Mucosa of stomach (tissue), 1 donor: ENCODE measurements at regions not wholly inside any gene's neighbourhood (a gene's known extent, or its start where the extent isn't known, plus 50 kb on each side); places are given as distances from the start of the nearest gene placed in this dataset.
"Not testable (repeated sequence)": the region's sequence is repeated elsewhere in the genome, so short reads cannot be mapped to it uniquely, and the experiment has no call there.

ENCODE experiments used
- H3K27me3 ChIP-seq: one replicate; pipeline ENCODE4 v1.7.0; 2013; ENCODE audit warnings: mild to moderate bottlenecking, low read length; ENCODE audit not compliant: control insufficient read depth, insufficient read depth
- H3K36me3 ChIP-seq: one replicate; pipeline ENCODE4 v1.7.0; 2013; ENCODE audit warnings: low read length; ENCODE audit not compliant: control insufficient read depth, insufficient read depth
- H3K4me1 ChIP-seq: one replicate; pipeline ENCODE4 v1.7.0; 2013; ENCODE audit warnings: mild to moderate bottlenecking, low read length; ENCODE audit not compliant: control insufficient read depth, insufficient read depth
- H3K4me3 ChIP-seq: one replicate; pipeline ENCODE4 v1.7.0; 2013; ENCODE audit warnings: low read length
- H3K9ac ChIP-seq: one replicate; pipeline ENCODE4 v1.7.0; 2013; ENCODE audit warnings: mild to moderate bottlenecking, low read length, moderate library complexity
- H3K9me3 ChIP-seq: one replicate; pipeline ENCODE4 v1.7.0; 2013; ENCODE audit warnings: mild to moderate bottlenecking, low read length, moderate library complexity; ENCODE audit not compliant: control insufficient read depth
- donor health status: Pancreatic carcinoma.

DNA sequence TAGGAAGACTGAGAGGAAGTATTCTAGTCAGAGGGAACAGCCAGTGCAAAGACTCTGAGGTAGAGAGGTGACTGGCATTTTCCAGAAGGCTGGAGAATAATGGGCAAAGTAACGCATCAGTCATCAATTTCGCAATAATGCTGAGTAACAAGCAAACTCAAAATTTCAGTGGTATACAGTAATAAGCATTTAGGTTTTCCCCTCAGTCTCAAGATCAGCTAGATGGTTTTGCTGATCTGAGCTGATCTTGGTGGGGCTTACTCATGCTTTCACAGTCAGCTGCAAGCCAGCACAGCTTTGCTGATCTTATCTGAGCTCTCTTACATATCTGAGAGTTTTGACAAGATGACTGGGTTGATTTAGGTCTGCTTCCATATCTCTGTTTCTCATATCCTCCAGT is 108.7 kb downstream of the TSEN15 start:
- Histone ChIP-seq H3K4me3 (no peak overlapping the region), H3K4me1 (no peaks in the 10 kb centered on the region), H3K27me3 (no peaks in the 10 kb centered on the region), H3K9ac (no peak overlapping the region), H3K36me3 (no peaks in the 10 kb centered on the region), H3K9me3 (no peaks in the 10 kb centered on the region)

DNA sequence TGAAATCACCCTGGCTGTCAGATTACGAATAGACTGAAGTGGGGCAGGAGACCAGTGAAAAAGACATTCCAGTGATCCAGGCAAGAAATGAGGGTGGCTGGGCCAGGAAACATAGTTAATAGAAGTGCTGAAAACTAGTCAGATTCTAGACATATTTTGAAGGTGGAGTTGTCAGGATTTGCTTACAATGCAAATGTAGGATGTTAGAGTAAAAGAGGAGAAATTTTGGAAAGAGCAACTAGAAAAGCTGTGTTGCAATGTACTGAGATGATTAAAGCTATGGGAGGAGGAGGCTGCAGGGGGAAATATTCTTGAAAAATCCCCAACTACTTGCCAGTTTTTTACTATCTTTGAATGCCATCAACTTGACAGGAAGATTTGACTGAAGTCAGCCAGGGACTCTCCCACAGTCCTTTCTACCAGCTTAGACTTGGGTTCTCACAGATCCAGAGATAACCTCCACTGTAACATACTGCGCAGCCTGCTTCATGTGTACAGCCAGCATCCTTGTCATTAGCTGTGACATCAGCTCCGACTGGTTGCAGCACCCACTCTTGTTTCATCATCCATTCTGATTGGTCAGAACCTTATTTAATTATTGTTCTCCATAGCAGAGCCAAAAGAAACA is 109.7 kb downstream of the TSEN15 start:
- Histone ChIP-seq H3K36me3 (no peaks in the 10 kb centered on the region), H3K4me3 (no peak overlapping the region), H3K27me3 (no peaks in the 10 kb centered on the region), H3K4me1 (no peaks in the 10 kb centered on the region), H3K9ac (no peak overlapping the region), H3K9me3 (no peaks in the 10 kb centered on the region)

DNA sequence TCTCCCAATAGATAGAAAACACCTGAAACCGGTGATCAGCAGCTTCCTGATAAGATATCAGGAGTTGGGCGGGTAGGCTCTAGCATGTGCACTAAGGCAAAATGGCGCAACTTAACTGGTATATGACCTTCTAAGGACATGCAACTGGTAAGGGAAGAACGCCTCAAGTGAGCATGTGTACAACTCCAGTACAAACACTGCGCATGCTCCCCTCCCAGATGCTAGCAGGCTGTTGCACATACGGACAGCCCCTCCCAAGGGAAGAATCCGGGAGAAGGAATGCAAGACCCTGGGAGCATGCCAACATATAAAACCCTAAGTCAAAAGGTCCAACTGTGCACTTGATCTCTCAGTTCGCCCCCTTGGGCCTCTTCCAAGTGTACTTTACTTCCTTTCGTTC is 110.8 kb downstream of the TSEN15 start:
- Histone ChIP-seq H3K4me3 (no peak overlapping the region), H3K9ac (no peak overlapping the region), H3K36me3 (no peaks in the 10 kb centered on the region), H3K27me3 (no peaks in the 10 kb centered on the region), H3K4me1 (no peaks in the 10 kb centered on the region), H3K9me3 (no peaks in the 10 kb centered on the region)

DNA sequence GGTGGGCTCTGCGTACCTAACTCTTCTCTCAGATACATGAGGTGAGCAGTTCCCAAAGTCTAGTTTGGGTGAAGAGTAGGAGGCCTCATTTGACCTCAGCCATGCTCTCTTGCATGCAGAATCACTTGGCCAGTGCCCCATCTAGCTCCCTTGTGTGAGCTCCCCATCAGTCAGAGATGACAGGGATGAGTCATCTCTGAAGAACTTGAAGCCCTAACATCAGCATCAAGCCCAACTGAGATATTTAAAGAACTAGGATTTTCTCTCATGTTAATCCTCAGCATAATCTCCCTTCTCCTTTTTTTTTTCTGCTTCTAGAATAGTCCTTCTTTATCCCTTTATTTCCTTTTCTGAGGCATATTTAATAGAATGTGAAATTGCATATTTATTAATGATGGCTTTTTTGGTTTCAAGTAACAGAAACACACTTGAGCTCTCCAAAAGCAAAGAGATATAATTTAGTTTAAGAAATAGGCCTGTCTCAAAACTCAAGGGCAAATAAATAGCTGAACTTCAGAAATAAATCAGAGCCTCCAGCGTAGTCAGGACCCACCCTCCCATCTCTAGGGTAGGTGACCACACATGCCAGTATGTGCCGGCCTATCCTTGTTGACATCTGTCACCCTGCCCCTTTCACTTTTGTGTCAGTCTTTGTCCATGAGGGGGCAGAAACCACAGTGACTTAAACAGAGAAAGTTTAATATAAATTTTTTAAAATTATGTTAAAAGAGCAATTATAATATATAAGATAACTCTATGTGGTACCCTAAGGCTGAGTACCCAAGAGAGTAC is 112.3 kb downstream of the TSEN15 start:
- Histone ChIP-seq H3K9me3 (no peaks in the 10 kb centered on the region), H3K36me3 (no peaks in the 10 kb centered on the region), H3K4me1 (no peaks in the 10 kb centered on the region), H3K27me3 (no peaks in the 10 kb centered on the region), H3K9ac (no peak overlapping the region), H3K4me3 (no peak overlapping the region)

DNA sequence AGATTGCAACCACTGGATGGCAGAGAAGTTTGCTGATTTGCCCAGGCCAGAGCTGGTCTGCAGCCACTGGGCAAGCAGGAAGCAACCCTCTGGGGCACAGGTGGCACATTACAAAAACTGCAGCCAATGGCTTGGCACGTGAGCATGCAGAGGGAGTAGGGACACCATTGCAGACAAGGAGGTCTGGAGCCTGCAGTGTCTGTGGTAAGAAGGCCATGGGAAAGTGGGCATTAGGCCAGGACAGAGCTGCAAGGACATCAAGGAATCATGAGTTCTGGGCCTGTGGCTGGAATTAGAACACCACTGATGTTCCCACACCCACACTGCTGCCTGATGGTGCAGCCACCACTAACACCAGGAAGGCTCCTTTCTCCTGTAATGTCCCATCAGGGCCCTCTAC is 113.0 kb downstream of the TSEN15 start:
- H3K36me3 ChIP-seq: no peaks in the 10 kb centered on the region

DNA sequence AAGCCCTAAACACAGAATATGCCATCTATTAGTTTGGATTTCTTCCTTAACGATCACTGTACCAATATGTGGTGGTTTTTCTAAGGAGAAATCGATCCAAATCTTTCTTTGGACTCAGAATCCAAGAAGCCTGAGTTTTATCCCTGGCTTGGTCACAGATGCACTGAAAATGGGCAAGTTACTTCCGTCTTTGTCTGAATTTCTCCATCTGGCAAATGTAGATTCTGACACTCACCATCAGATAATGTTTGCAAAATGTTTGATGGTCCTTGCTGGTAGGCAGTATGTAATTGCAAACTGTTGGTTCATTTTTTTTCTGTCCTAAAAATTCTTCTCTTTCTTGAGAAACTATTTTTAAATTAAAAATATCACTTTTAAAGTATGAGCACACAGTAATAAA is 115.0 kb downstream of the TSEN15 start:
- Histone ChIP-seq H3K27me3 (no peaks in the 10 kb centered on the region), H3K4me1 (no peaks in the 10 kb centered on the region), H3K9me3 (no peaks in the 10 kb centered on the region), H3K36me3 (no peaks in the 10 kb centered on the region), H3K9ac (no peak overlapping the region), H3K4me3 (no peak overlapping the region)

More for the DNA sequence above, 113.0 kb downstream of the TSEN15 start:
- no peaks in the 10 kb centered on the region for H3K4me1 ChIP-seq
- no peaks in the 10 kb centered on the region for H3K27me3 ChIP-seq
- no peak overlapping the region for H3K9ac ChIP-seq
- no peaks in the 10 kb centered on the region for H3K9me3 ChIP-seq
- H3K4me3 ChIP-seq: no peak overlapping the region

DNA sequence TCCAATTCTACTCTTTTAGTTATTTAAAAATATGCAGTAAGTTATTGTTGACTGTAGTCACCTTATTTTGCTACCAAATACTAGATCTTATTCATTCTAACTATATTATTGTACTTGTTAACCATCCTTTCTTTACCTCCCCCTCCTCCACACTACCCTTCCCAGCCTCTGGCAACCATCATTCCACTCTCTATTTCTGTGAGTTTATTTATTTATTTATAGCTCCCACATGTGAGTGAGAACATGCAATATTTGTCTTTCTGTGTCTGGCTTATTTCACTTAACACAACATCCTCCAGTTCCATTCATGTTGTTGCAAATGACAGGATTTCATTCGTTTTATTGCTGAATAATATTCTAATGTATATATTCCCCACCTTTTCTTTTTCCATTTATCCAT is 115.8 kb downstream of the TSEN15 start:
- Histone ChIP-seq H3K4me3 (no peak overlapping the region), H3K27me3 (no peaks in the 10 kb centered on the region), H3K9me3 (no peaks in the 10 kb centered on the region), H3K9ac (no peak overlapping the region), H3K36me3 (no peaks in the 10 kb centered on the region), H3K4me1 (no peaks in the 10 kb centered on the region)

DNA sequence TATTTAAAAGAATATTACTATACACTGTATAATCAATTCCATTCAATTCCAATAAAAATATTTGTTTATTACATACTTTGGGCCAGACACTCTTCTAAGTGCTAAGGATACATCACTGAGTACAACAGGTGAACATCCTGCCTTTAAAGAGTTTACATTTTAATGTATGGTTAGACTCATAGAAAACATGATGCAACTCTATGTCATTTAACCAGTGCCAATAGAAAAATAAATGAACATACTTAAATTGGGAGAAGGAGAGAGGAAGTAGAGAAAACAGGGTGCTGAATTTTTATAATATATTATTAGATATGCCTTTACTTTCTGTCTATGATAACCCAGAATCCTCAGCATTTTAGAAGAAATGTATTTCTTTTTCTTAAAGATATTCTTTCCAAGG is 119.2 kb downstream of the TSEN15 start:
- Histone ChIP-seq H3K9me3 (no peaks in the 10 kb centered on the region), H3K36me3 (no peaks in the 10 kb centered on the region), H3K4me3 (no peak overlapping the region), H3K9ac (no peak overlapping the region), H3K4me1 (no peaks in the 10 kb centered on the region), H3K27me3 (no peaks in the 10 kb centered on the region)

DNA sequence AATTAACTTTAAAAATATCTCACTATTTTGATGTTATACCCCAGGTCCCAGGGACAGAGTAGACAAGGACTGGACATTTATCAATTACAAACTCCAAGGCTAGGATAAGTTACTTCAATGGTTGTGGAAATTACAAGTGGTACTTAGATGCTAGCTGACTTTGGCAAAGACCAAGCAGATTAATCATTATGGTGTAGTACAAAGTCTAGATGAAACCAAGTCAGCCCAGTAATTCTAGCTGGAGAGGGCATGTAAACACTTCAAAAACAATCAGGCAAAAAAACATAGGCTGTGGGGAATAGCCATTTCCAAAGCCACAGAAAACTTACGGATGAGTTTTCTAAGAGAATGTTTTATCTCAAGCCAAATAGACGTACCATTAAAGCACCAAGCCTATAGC is 124.5 kb downstream of the TSEN15 start:
- Histone ChIP-seq H3K4me1 (no peaks in the 10 kb centered on the region), H3K4me3 (no peak overlapping the region), H3K27me3 (no peaks in the 10 kb centered on the region)

DNA sequence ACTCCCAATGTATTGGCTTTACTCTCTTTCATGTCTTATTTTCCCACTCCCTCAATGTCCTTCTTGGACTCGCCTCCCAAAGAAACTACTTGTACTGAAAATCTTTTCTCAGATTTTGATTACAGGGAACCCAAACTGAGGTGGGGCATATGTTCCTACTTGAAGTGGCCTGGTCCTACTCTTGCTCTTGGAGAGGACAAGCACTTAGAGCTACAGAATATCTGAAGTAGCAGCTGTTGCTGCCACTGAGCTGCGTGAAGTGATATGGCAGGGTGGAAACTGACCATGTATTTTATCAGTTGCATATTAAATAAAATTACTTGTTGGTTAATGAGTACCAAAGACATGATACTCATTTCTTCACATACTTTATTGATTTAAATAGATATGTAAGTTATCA is 129.5 kb downstream of the TSEN15 start:
- no peak overlapping the region for H3K4me3 ChIP-seq
- H3K4me1 ChIP-seq: no peaks in the 10 kb centered on the region
- H3K9ac ChIP-seq: no peak overlapping the region
- no peaks in the 10 kb centered on the region for H3K36me3 ChIP-seq
- no peaks in the 10 kb centered on the region for H3K27me3 ChIP-seq
- no peaks in the 10 kb centered on the region for H3K9me3 ChIP-seq

More for the DNA sequence above, 124.5 kb downstream of the TSEN15 start:
- no peak overlapping the region for H3K9ac ChIP-seq
- H3K9me3 ChIP-seq: no peaks in the 10 kb centered on the region
- H3K36me3 ChIP-seq: no peaks in the 10 kb centered on the region

DNA sequence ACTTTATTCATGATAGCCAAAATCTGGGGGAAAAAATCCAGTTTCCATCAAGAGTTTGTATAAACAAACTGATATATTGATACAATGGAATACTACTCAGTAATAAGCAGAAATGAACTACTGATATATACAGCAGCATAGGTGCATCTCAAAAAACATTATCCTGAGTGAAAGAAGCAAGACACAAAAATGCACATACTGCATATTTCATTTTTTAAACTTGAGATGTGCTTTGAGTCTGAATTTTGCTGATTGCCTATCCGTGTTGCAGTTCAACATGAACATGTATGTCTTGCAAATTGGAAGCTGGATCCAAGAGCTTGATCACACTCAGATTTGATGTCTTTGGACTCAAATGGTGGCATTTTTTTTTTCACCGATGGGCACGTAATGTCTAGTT is 132.4 kb downstream of the TSEN15 start:
- Histone ChIP-seq H3K9ac (no peak overlapping the region), H3K36me3 (no peaks in the 10 kb centered on the region), H3K27me3 (no peaks in the 10 kb centered on the region), H3K9me3 (no peaks in the 10 kb centered on the region), H3K4me3 (no peak overlapping the region), H3K4me1 (no peaks in the 10 kb centered on the region)

DNA sequence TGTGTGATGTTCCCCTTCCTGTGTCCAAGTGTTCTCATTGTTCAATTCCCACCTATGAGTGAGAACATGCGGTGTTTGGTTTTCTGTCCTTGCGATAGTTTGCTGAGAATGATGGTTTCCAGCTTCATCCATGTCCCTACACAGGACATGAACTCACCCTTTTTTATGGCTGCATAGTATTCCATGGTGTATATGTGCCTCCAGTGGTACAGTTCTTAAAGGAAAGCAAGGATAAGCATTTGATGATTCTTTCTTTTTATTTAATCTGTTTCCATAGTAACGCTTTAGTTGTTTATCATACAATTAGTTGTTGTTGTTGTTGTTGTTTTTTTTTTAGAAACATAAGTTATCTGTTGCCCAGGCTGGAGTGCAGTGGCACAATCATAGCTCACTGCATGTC is 133.1 kb downstream of the TSEN15 start:
- not testable (repeated sequence) for H3K9ac ChIP-seq, H3K4me1 ChIP-seq, H3K4me3 ChIP-seq, H3K9me3 ChIP-seq, H3K36me3 ChIP-seq, H3K27me3 ChIP-seq
